ENCODE measurements at regions not wholly inside any gene's neighbourhood (a gene's known extent, or its start where the extent isn't known, plus 50 kb on each side); places are given as distances from the start of the nearest gene placed in this dataset.

GRCh38 chr6:2502096-2502997, 248.4 kb downstream of the MYLK4 start:
- DNase-seq = no peak

DNA sequence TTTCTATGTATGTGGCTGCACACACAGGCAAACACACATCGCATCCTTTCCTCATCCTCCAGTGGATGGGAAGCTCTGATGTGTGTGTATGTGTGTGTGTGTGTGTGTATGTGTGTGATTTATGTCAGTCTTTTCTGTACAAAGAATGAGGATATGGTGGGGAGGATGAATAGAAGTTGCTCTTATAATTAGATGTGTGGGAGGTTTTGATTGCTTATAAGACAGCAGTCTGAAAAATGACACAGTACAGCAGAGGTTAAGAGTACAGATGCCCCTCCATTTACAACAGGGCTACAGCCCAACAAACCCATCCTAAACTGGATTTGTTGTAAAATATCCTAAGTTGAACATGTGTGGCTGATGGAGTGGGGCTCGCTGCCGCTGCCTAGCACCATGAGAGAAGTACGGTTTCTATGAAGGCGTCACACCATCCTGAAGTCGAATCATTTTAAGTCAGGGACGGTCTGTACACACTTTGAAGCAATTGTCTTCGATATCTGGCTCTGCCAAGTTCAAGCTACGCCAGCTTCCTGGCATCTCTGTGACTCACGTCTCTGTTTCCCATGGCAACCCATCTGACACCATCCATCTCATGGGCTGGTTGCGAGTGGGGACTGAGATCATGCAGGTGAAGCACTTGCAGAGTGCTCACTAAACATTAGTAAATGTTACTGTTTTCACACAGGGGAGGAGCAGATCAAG, 252.6 kb downstream of the MYLK4 start:
- DNase-seq = no peak

DNA sequence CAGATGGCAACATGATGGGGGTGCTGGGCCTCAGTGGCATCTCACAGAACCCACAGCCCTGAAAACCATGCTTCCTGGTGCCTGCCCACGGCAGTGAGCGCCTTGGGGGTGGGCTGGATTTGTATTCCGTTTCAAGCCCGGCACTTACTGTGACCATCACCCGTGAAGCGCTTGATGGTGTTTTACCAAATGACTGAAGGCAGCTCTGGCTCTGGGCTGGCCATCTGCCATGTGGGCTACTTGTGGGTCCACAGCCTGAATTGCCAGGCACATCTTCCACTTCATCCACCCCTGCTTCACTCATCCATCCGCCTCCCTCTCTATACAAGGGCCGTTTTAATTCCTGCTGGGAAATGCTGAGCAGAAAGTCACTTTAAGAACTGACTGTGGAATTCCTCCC, 250.9 kb upstream of the GMDS start:
- no peak for DNase-seq

DNA sequence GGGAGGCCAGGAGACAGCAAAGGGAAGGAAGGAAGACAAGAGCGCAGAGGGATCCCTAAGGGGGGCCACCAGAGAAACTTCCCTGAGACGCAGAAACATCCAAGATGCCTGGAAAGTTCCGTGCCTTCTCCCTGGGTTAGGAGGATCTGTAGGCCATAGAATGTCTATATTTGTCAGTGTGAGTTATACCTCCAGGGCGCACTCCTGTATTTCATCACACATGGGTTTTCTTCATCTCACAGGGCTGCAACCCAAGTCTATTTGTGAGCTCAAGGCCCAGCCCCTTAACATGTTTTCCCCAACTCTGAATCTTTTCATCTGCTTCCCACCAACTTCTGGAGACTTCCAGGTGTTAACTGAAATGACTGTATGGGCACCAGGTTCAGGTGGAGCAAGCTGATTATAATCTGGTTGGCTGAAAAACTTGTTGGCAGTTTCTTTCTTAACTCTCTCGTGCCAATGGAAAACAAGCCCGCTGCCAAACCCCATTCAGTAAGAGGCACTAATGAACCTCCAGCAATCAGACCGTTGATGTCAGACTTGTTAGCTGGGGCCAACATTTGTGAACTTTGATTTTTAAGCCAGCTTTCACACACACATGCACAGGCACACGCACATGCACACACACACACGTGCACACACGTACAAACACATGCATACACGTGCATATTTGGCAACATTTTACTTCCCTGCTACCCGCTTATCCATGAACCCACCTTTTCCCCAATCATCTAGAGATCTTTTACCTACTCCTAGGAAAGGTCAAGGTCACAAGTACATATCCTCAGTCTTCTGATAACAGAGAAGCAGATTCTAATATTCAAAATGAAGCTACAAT, 247.5 kb upstream of the GMDS start:
- DNase-seq = peak in 1 of 2 experiments; percentile 16

DNA sequence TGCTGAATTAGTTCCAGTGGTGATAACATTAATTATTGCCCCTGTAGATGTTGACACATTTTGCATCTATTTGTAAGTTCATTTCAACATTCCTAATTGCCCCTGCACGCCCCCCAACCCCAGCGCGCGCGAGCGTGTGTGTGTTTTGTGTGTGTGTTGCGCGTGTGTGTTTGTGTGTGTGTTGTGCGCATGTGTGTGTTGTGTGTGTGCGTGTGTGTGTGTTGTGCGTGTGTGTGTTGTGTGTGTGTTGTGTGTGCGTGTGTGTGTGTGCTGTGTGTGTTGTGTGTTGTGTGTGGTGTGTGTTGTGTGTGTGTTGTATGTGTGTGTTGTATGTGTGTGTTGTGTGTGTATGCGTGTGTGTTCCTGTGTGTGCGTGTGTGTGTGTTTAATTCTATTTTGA, 245.7 kb upstream of the GMDS start:
- no peak for DNase-seq

GRCh38 chr6:2488578-2488977, 243.2 kb upstream of the GMDS start:
- no peak for DNase-seq

DNA sequence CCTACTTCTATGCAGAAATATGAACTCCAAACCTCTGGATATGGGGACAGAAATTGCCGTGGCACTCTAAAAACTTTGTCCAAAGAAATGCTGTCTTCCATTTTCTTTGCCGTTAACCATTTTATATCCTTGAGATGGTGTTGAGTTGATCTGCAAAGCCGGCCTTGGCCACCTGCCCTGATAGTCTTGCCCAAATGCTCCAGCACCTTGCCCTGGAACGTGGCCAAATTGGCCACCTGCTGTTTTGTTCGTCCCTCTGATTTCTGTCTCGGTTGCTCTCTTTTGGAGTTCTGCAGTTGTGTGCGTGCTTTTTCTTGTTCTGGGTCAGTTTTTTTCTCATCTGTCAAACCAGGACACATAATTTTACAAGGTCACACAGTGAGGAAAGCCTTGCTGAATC, 239.7 kb upstream of the GMDS start:
- no peak for DNase-seq

- DNase-seq = no peak
These were observed 237.4 kb upstream of the GMDS start for GRCh38 chr6:2482773-2483172.

DNA sequence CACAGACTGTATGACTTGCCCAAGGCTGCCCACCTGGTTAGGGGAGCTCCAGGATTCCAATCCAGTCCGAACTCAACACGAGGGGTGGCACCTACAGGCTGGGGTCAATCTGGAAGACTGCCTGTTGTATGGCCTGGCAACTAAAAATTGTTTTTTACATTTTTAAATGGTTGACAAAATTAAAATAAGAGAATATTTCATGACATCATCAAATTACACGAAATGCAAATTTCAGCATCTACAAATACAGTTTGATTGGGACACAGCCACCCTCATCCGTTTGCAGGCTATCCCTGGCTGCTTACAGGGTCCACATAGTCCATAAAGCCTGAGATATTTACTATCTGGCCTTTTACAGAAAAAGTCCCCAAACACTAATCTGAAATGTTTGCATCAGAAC, 235.9 kb upstream of the GMDS start:
- no peak for DNase-seq

- peak; percentile 90 to 92 for DNase-seq
These were observed 235.0 kb upstream of the GMDS start for GRCh38 chr6:2480267-2480966.

DNA sequence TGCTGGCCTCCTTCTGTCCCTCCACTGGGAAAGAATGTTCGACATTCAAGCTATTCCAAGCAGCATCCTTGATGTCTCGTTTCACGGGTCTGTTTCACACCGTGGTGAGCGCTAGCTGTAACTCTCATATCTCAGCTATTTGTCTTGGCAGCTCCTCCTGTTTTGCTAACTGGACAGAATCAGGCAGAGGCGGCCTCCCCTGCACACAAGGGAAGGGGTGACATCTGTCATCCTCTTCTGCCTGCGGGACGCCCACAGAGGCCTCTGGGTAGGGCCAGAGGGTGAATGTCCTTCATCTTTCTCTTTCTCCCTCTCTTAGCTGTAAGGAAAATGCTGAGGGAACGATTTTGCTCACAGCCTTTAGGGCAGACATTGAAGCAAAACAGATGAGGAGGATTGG, 232.8 kb upstream of the GMDS start:
- DNase-seq = no peak

GRCh38 chr6:2477666-2478065, 232.3 kb upstream of the GMDS start:
- DNase-seq = no peak

GRCh38 chr6:2477250-2477649, 231.8 kb upstream of the GMDS start:
- no peak for DNase-seq

- no peak for DNase-seq
These were observed 231.0 kb upstream of the GMDS start for GRCh38 chr6:2476376-2476775.

- DNase-seq = no peak
These were observed 226.1 kb upstream of the GMDS start for GRCh38 chr6:2471472-2471871.

- DNase-seq = no peak
These were observed 224.0 kb upstream of the GMDS start for GRCh38 chr6:2469428-2469827.

DNA sequence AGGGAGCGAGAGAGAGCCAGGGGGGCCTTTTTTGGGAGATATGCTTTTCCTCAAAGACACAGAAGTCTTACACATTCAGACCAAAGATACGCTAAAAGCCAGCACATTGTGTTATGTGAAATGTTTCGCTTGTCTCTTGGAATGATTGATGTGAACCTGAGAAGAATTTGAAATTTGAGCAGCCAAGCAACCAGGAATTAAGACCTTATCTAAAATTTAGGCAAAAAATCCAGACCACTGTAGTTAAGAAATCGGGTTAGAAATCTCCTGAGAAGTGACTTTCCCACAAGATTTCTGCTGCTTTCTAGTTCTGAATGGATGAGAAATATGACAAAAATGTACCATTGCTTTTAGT, 223.2 kb upstream of the GMDS start:
- no peak for DNase-seq

DNA sequence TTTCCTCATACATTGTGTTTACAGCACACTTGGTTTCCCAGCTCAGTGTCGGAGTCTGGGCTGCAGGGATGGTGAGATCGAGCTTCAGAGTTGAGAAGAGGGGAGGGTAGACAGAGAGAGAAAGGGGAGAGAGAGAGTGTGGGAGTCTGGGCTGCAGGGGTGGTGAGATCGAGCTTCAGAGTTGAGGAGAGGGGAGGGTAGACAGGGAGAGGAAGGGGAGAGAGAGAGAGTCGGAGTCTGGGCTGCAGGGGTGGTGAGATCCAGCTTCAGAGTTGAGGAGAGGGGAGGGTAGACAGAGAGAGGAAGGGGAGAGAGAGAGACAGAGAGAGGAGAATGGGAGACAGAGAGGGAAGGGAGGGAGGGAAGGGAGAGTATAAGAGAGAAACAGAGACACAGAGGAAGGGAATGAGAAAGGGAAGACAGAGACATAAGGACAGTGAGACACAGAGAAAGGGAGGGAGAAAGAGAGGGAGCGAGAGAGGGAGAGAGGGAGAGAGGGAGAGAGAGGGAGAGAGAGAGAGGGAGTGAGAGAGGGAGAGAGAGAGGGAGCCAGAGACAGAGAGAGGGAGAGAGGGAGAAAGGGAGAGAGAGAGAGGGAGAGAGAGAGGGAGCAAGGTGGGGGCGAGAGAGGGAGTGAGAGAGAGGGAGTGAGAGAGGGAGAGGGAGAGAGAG, 222.7 kb upstream of the GMDS start:
- no peak for DNase-seq

DNA sequence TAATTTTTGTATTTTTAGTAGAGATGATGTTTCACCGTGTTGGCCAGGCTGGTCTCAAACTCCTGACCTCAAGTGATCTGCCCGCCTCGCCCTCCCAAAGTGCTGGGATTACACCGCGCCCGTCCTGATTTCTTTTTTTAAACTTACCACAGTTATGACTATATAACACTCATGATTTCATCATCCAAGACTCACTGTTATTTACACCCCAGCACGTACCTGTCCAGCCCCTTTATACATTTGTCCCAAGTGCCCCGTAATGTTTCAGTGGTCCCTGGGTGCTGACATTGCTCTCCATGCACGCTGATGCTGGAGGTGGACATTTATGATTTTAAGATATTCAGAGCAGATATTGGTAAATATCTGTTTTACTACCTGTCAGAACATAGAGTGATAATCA, 219.9 kb upstream of the GMDS start:
- DNase-seq = no peak

GRCh38 chr6:2464641-2465040, 219.2 kb upstream of the GMDS start:
- DNase-seq = no peak

GRCh38 chr6:2462831-2463230, 217.4 kb upstream of the GMDS start:
- no peak for DNase-seq

- DNase-seq = no peak
These were observed 214.9 kb upstream of the GMDS start for GRCh38 chr6:2460216-2460745.
